ENCODE measurements at regions not wholly inside any gene's neighbourhood (a gene's known extent, or its start where the extent isn't known, plus 50 kb on each side); places are given as distances from the start of the nearest gene placed in this dataset.

- TF ChIP-seq CTCF (IDR thresholded peaks at IDR 0.05; ENCODE audit: borderline replicate concordance, extremely low read depth, low read length, poor library complexity, severe bottlenecking) (no peak), EZH2 (IDR thresholded peaks at IDR 0.05; ENCODE audit: borderline replicate concordance, low read depth, low read length, severe bottlenecking) (no peak)
These were observed 274.1 kb downstream of the CLIC5 start for GRCh38 chr6:45741437-45742171.
